Spleen (tissue), 11 donors: ENCODE measurements at regions not wholly inside any gene's neighbourhood (a gene's known extent, or its start where the extent isn't known, plus 50 kb on each side); places are given as distances from the start of the nearest gene placed in this dataset.

Experiments
- DNase-seq: peaks from one replicate; pipeline ENCODE4 v3.0.0-alpha.2; 2020
- H3K27ac ChIP-seq, 8 donors: fragments of 200-600 bp; sonication (generic) in 7 of 8; 1 replicate in 4 of 8; 2 replicates in 4 of 8; pipeline versions ENCODE4 v1.5.0 to v1.8.0; 2016 to 2021; ENCODE audit warnings: inconsistent platforms in 4 of 8, mild to moderate bottlenecking in 4 of 8, moderate library complexity in 1 of 8
- H3K27me3 ChIP-seq, 7 donors: fragments of 200-600 bp; sonication (generic) in 6 of 7; replicated peaks in 1 of 7; 1 replicate in 4 of 7; 2 replicates in 3 of 7; pipeline versions ENCODE4 v1.5.0 to v1.8.0; 2016 to 2021; ENCODE audit warnings: inconsistent platforms in 3 of 7, mild to moderate bottlenecking in 1 of 7
- H3K36me3 ChIP-seq, 6 donors: fragments of 200-600 bp; sonication (generic) in 5 of 6; 1 replicate in 4 of 6; 2 replicates in 2 of 6; pipeline versions ENCODE4 v1.5.0 to v1.8.0; 2016 to 2021; ENCODE audit warnings: inconsistent platforms in 2 of 6
- H3K4me1 ChIP-seq, 6 donors: fragments of 200-600 bp; sonication (generic) in 5 of 6; 1 replicate in 3 of 6; 2 replicates in 3 of 6; pipeline versions ENCODE4 v1.5.0 to v1.8.0; 2016 to 2021; ENCODE audit warnings: inconsistent platforms in 3 of 6
- H3K4me3 ChIP-seq, 8 donors: fragments of 200-600 bp; sonication (generic) in 7 of 8; 1 replicate in 4 of 8; 2 replicates in 4 of 8; pipeline versions ENCODE4 v1.5.0 to v1.8.0; 2016 to 2021; ENCODE audit warnings: inconsistent platforms in 4 of 8, mild to moderate bottlenecking in 4 of 8, moderate library complexity in 2 of 8
- H3K9me3 ChIP-seq, 8 donors: fragments of 200-600 bp; sonication (generic) in 7 of 8; 1 replicate in 4 of 8; 2 replicates in 4 of 8; pipeline versions ENCODE4 v1.5.0 to v1.8.0; 2016 to 2021; ENCODE audit warnings: inconsistent platforms in 4 of 8
- CTCF ChIP-seq, 11 experiments: fragments of 200-600 bp in 7 of 11; fragments of 450-650 bp in 4 of 11; sonication (generic) in 4 of 11; IDR thresholded peaks in 8 of 11; conservative IDR thresholded peaks in 3 of 11; 1 replicate in 7 of 11; 2 replicates in 4 of 11; pipeline versions ENCODE4 v1.4.0 to v1.8.0; 2016 to 2021; ENCODE audit warnings: antibody characterized with exemption in 11 of 11, inconsistent platforms in 4 of 11, mild to moderate bottlenecking in 1 of 11
- POLR2A ChIP-seq, 3 donors: fragments of 450-650 bp; IDR thresholded peaks; one replicate each; pipeline ENCODE4 v1.5.1; 2017; ENCODE audit warnings: antibody characterized with exemption in 3 of 3, mild to moderate bottlenecking in 1 of 3
- POLR2AphosphoS5 ChIP-seq, 3 donors: sonication (generic); formaldehyde crosslinking; IDR thresholded peaks; one replicate each; pipeline ENCODE4 v1.5.1; 2017; ENCODE audit warnings: antibody characterized with exemption in 3 of 3
- whole genome bisulfite sequencing, 5 donors: extraction: QIAGEN DNeasy Blood & Tissue Kit in 3 of 5; methylation state at CpG; one replicate each; pipeline versions ENCODE4 v1.1.5 to v1.1.7; 2013 to 2018; 5-methylcytosine and 5-hydroxymethylcytosine counted together
- intact Hi-C: fragments of 100-400 bp; cut with DNase I; formaldehyde crosslinking; loops from one replicate; pipeline ENCODE4 v1.15.0; 2023; ENCODE audit warnings: low total_unique reads
- donor health status: healthy with polysubstance abuse.
- donor health status: DM: no; HTN: no; CAD: no; lungs with moderate emphysema.
- donor health status: DM: no; HTN: no; CAD: no.
- donor health status: Bipolar disorder and iron deficiency.
- donor health status: healthy.
- donor health status: DM: no; HTN: no; CAD: no.
- donor health status: DM: yes; HTN: yes; CAD: no.

- no peaks in the 10 kb centered on the region for H3K9me3 ChIP-seq
Measured at GRCh38 chr2:5389740-5390139, 302.4 kb upstream of the SOX11 start.

GRCh38 chr2:5391362-5391761 is 300.8 kb upstream of the SOX11 start:
- Histone ChIP-seq H3K27me3 (no peaks in the 10 kb centered on the region), H3K27ac (no peak overlapping the region), H3K4me1 (no peaks in the 10 kb centered on the region), H3K36me3 (no peaks in the 10 kb centered on the region), H3K9me3 (no peaks in the 10 kb centered on the region), H3K4me3 (no peak overlapping the region)
- TF ChIP-seq CTCF (IDR thresholded peaks at IDR 0.05 in 8 of 11, conservative IDR thresholded peaks at IDR 0.05 in 3 of 11) (no peak), POLR2AphosphoS5 (IDR thresholded peaks at IDR 0.05) (no peak), POLR2A (IDR thresholded peaks at IDR 0.05) (no peak)
- intact Hi-C loops = no loop called here
- 35 to 53% (median 48%) methylated on average over 5 of the region's 5 CpGs for WGBS, 5 donors
- no peak for DNase-seq

More at GRCh38 chr2:5389740-5390139, 302.4 kb upstream of the SOX11 start:
- TF ChIP-seq POLR2AphosphoS5 (IDR thresholded peaks at IDR 0.05) (no peak), POLR2A (IDR thresholded peaks at IDR 0.05) (no peak)
- Histone ChIP-seq H3K27me3 (no peaks in the 10 kb centered on the region), H3K27ac (no peak overlapping the region), H3K36me3 (no peaks in the 10 kb centered on the region), H3K4me3 (no peak overlapping the region), H3K4me1 (no peaks in the 10 kb centered on the region)
- no peak for DNase-seq
- intact Hi-C loops = no loop called here
- WGBS, 5 donors = 64 to 70% (median 66%) methylated on average over 5 of the region's 5 CpGs

GRCh38 chr2:5392658-5393057 is 299.5 kb upstream of the SOX11 start:
- 69 to 78% (median 76%) methylated on average over 4 of the region's 4 CpGs for WGBS, 5 donors
- intact Hi-C loops = no loop called here

GRCh38 chr2:5393474-5393873 is 298.7 kb upstream of the SOX11 start:
- DNase-seq = no peak
- intact Hi-C loops = no loop called here
- no peak for TF ChIP-seq POLR2A (IDR thresholded peaks at IDR 0.05)
- H3K27me3 ChIP-seq = no peaks in the 10 kb centered on the region
- H3K36me3 ChIP-seq = no peaks in the 10 kb centered on the region
- H3K4me1 ChIP-seq = no peaks in the 10 kb centered on the region
- H3K27ac ChIP-seq = no peak overlapping the region
- no peaks in the 10 kb centered on the region for H3K9me3 ChIP-seq
- WGBS, 5 donors = 45 to 93% (median 58%) methylated on average over 2 of the region's 2 CpGs
- H3K4me3 ChIP-seq = no peak overlapping the region

More at GRCh38 chr2:5392658-5393057, 299.5 kb upstream of the SOX11 start:
- no peaks in the 10 kb centered on the region for H3K27me3 ChIP-seq
- no peaks in the 10 kb centered on the region for H3K36me3 ChIP-seq
- no peaks in the 10 kb centered on the region for H3K4me1 ChIP-seq
- H3K27ac ChIP-seq = no peak overlapping the region
- no peak overlapping the region for H3K4me3 ChIP-seq
- no peak for TF ChIP-seq CTCF (IDR thresholded peaks at IDR 0.05 in 8 of 11, conservative IDR thresholded peaks at IDR 0.05 in 3 of 11)
- no peak for DNase-seq
- H3K9me3 ChIP-seq = no peaks in the 10 kb centered on the region

- WGBS, 5 donors = 67 to 86% (median 80%) methylated on average over 5 of the region's 5 CpGs
- no peaks in the 10 kb centered on the region for H3K4me1 ChIP-seq
- no peak overlapping the region for H3K27ac ChIP-seq
- H3K36me3 ChIP-seq = no peaks in the 10 kb centered on the region
- intact Hi-C loops = no loop called here
- no peak for DNase-seq
- no peak overlapping the region for H3K4me3 ChIP-seq
- no peaks in the 10 kb centered on the region for H3K27me3 ChIP-seq
- TF ChIP-seq POLR2A (IDR thresholded peaks at IDR 0.05) (no peak), CTCF (IDR thresholded peaks at IDR 0.05 in 8 of 11, conservative IDR thresholded peaks at IDR 0.05 in 3 of 11) (no peak), POLR2AphosphoS5 (IDR thresholded peaks at IDR 0.05) (no peak)
- no peaks in the 10 kb centered on the region for H3K9me3 ChIP-seq
Measured at GRCh38 chr2:5394223-5394622, 298.0 kb upstream of the SOX11 start.
